Spleen (tissue), 11 donors: ENCODE measurements at regions not wholly inside any gene's neighbourhood (a gene's known extent, or its start where the extent isn't known, plus 50 kb on each side); places are given as distances from the start of the nearest gene placed in this dataset.

Experiments used
- DNase-seq: peaks from one replicate; pipeline ENCODE4 v3.0.0-alpha.2; 2020
- H3K27ac ChIP-seq, 8 donors: fragments of 200-600 bp; sonication (generic) in 7 of 8; 1 replicate in 4 of 8; 2 replicates in 4 of 8; pipeline versions ENCODE4 v1.5.0 to v1.8.0; 2016 to 2021; ENCODE audit warnings: inconsistent platforms in 4 of 8, mild to moderate bottlenecking in 4 of 8, moderate library complexity in 1 of 8
- H3K27me3 ChIP-seq, 7 donors: fragments of 200-600 bp; sonication (generic) in 6 of 7; replicated peaks in 1 of 7; 1 replicate in 4 of 7; 2 replicates in 3 of 7; pipeline versions ENCODE4 v1.5.0 to v1.8.0; 2016 to 2021; ENCODE audit warnings: inconsistent platforms in 3 of 7, mild to moderate bottlenecking in 1 of 7
- H3K36me3 ChIP-seq, 6 donors: fragments of 200-600 bp; sonication (generic) in 5 of 6; 1 replicate in 4 of 6; 2 replicates in 2 of 6; pipeline versions ENCODE4 v1.5.0 to v1.8.0; 2016 to 2021; ENCODE audit warnings: inconsistent platforms in 2 of 6
- H3K4me1 ChIP-seq, 6 donors: fragments of 200-600 bp; sonication (generic) in 5 of 6; 1 replicate in 3 of 6; 2 replicates in 3 of 6; pipeline versions ENCODE4 v1.5.0 to v1.8.0; 2016 to 2021; ENCODE audit warnings: inconsistent platforms in 3 of 6
- H3K4me3 ChIP-seq, 8 donors: fragments of 200-600 bp; sonication (generic) in 7 of 8; 1 replicate in 4 of 8; 2 replicates in 4 of 8; pipeline versions ENCODE4 v1.5.0 to v1.8.0; 2016 to 2021; ENCODE audit warnings: inconsistent platforms in 4 of 8, mild to moderate bottlenecking in 4 of 8, moderate library complexity in 2 of 8
- H3K9me3 ChIP-seq, 8 donors: fragments of 200-600 bp; sonication (generic) in 7 of 8; 1 replicate in 4 of 8; 2 replicates in 4 of 8; pipeline versions ENCODE4 v1.5.0 to v1.8.0; 2016 to 2021; ENCODE audit warnings: inconsistent platforms in 4 of 8
- POLR2A ChIP-seq, 3 donors: fragments of 450-650 bp; IDR thresholded peaks; one replicate each; pipeline ENCODE4 v1.5.1; 2017; ENCODE audit warnings: antibody characterized with exemption in 3 of 3, mild to moderate bottlenecking in 1 of 3
- POLR2AphosphoS5 ChIP-seq, 3 donors: sonication (generic); formaldehyde crosslinking; IDR thresholded peaks; one replicate each; pipeline ENCODE4 v1.5.1; 2017; ENCODE audit warnings: antibody characterized with exemption in 3 of 3
- WGBS, 5 donors: extraction: QIAGEN DNeasy Blood & Tissue Kit in 3 of 5; methylation state at CpG; one replicate each; pipeline versions ENCODE4 v1.1.5 to v1.1.7; 2013 to 2018; 5-methylcytosine and 5-hydroxymethylcytosine counted together
- intact Hi-C: fragments of 100-400 bp; cut with DNase I; formaldehyde crosslinking; loops from one replicate; pipeline ENCODE4 v1.15.0; 2023; ENCODE audit warnings: low total_unique reads
- TF ChIP-seq, protein P1 (sequence below), 11 experiments: fragments of 200-600 bp in 7 of 11; fragments of 450-650 bp in 4 of 11; sonication (generic) in 4 of 11; IDR thresholded peaks in 8 of 11; conservative IDR thresholded peaks in 3 of 11; 1 replicate in 7 of 11; 2 replicates in 4 of 11; pipeline versions ENCODE4 v1.4.0 to v1.8.0; 2016 to 2021; ENCODE audit warnings: antibody characterized with exemption in 11 of 11, inconsistent platforms in 4 of 11, mild to moderate bottlenecking in 1 of 11
- donor health status: healthy with polysubstance abuse.
- donor health status: DM: no; HTN: no; CAD: no; lungs with moderate emphysema.
- donor health status: DM: no; HTN: no; CAD: no.
- donor health status: Bipolar disorder and iron deficiency.
- donor health status: healthy.
- donor health status: DM: no; HTN: no; CAD: no.
- donor health status: DM: yes; HTN: yes; CAD: no.

DNA sequence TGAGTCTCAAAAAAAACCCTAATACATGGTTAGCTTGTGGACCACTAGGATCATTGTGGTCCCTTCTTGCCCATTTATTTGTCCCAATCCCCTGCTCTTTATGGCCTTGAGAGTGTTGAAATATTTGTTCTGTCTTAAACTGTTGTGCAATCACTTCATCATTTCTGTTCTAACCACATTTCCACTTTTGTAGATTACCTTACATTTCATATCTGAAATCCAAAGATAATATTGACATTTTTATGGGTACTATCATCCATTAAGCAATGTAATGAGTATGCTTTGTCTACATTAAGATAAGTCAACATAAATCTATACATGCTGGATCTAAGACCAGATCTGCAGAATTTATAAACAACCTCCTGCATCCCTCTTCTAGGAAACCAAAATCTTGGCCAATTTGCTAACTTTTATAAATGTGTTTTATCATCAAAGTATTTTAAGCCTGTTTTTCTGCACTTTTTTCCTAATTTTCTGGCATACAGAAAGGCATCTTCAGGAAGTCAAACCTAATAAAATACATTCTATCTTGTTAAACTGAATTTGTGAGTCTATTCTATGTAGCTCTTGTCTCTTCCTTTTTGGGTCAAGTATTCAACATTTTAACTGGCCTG is 359.4 kb upstream of the CELF2 start:
- peaks cover 0 to 4% (median 0%) of the 10 kb centered on the region in 7 donors for H3K27me3 ChIP-seq
- no peaks in the 10 kb centered on the region for H3K9me3 ChIP-seq
- TF ChIP-seq, protein P1, sequence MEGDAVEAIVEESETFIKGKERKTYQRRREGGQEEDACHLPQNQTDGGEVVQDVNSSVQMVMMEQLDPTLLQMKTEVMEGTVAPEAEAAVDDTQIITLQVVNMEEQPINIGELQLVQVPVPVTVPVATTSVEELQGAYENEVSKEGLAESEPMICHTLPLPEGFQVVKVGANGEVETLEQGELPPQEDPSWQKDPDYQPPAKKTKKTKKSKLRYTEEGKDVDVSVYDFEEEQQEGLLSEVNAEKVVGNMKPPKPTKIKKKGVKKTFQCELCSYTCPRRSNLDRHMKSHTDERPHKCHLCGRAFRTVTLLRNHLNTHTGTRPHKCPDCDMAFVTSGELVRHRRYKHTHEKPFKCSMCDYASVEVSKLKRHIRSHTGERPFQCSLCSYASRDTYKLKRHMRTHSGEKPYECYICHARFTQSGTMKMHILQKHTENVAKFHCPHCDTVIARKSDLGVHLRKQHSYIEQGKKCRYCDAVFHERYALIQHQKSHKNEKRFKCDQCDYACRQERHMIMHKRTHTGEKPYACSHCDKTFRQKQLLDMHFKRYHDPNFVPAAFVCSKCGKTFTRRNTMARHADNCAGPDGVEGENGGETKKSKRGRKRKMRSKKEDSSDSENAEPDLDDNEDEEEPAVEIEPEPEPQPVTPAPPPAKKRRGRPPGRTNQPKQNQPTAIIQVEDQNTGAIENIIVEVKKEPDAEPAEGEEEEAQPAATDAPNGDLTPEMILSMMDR (IDR thresholded peaks at IDR 0.05 in 8 of 11, conservative IDR thresholded peaks at IDR 0.05 in 3 of 11) = no peak
- no peak for TF ChIP-seq POLR2A (IDR thresholded peaks at IDR 0.05)
- TF ChIP-seq POLR2AphosphoS5 (IDR thresholded peaks at IDR 0.05) = no peak
- no peak overlapping the region for H3K4me3 ChIP-seq
- intact Hi-C loops = no loop called here
- no peak overlapping the region for H3K27ac ChIP-seq
- DNase-seq = no peak
- no peaks in the 10 kb centered on the region for H3K4me1 ChIP-seq
- no peaks in the 10 kb centered on the region for H3K36me3 ChIP-seq

DNA sequence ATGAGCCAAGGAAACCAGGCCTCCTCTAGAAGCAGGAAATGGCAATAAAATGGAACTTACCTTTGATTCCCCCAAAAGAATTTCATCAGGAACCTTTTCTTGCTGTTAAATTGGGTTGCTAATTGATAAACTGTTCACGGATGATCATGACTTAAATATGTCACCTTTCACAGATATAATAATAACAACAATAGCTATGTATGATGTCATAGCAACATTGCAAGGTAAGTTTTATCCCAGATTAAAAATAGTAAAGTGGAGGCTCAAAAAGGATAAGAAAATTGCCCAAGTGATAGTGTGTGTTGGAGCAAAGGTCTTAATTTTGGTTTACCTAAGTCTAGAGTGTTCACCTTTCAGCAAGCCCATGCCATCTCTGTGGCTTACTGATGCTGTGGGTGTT is 357.6 kb upstream of the CELF2 start:
- WGBS, 5 donors = 88 to 100% (median 95%) methylated on average over 1 of the region's 1 CpG
- intact Hi-C loops = no loop called here
- no peak overlapping the region for H3K4me3 ChIP-seq
- no peaks in the 10 kb centered on the region for H3K9me3 ChIP-seq
- no peak overlapping the region for H3K27ac ChIP-seq
- H3K27me3 ChIP-seq = peaks cover 0 to 4% (median 0%) of the 10 kb centered on the region in 7 donors
- no peak for DNase-seq
- H3K36me3 ChIP-seq = no peaks in the 10 kb centered on the region
- no peaks in the 10 kb centered on the region for H3K4me1 ChIP-seq
- TF ChIP-seq, protein P1 (IDR thresholded peaks at IDR 0.05 in 8 of 11, conservative IDR thresholded peaks at IDR 0.05 in 3 of 11) = no peak
- TF ChIP-seq POLR2A (IDR thresholded peaks at IDR 0.05) (no peak), POLR2AphosphoS5 (IDR thresholded peaks at IDR 0.05) (no peak)

DNA sequence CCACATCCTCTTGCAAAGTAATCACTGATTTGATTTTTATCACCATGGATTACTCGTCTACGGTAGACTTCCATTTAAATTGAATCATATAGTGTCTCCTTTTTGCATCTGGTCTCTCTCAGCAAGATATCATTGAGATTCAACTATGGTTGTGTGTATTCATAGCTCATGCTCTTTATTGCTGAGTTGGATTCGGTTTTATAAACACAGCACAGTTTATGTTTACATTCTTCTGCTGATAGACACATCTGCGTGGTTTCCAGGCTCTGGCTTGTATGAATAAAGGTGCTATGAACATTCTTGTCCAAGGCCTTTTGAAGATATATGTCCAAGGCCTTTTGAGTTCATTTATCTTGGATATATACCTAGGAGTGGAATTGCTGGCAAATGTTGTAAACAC is 356.5 kb upstream of the CELF2 start:
- Histone ChIP-seq H3K27ac (no peak overlapping the region), H3K27me3 (peaks cover 0 to 4% (median 0%) of the 10 kb centered on the region in 7 donors), H3K4me3 (no peak overlapping the region), H3K9me3 (no peaks in the 10 kb centered on the region), H3K36me3 (no peaks in the 10 kb centered on the region), H3K4me1 (no peaks in the 10 kb centered on the region)
- intact Hi-C loops = no loop called here
- 64 to 84% (median 76%) methylated on average over 4 of the region's 4 CpGs for WGBS, 5 donors
- DNase-seq = no peak
- TF ChIP-seq POLR2A (IDR thresholded peaks at IDR 0.05) (no peak), POLR2AphosphoS5 (IDR thresholded peaks at IDR 0.05) (no peak)
- TF ChIP-seq, protein P1 (IDR thresholded peaks at IDR 0.05 in 8 of 11, conservative IDR thresholded peaks at IDR 0.05 in 3 of 11) = no peak

DNA sequence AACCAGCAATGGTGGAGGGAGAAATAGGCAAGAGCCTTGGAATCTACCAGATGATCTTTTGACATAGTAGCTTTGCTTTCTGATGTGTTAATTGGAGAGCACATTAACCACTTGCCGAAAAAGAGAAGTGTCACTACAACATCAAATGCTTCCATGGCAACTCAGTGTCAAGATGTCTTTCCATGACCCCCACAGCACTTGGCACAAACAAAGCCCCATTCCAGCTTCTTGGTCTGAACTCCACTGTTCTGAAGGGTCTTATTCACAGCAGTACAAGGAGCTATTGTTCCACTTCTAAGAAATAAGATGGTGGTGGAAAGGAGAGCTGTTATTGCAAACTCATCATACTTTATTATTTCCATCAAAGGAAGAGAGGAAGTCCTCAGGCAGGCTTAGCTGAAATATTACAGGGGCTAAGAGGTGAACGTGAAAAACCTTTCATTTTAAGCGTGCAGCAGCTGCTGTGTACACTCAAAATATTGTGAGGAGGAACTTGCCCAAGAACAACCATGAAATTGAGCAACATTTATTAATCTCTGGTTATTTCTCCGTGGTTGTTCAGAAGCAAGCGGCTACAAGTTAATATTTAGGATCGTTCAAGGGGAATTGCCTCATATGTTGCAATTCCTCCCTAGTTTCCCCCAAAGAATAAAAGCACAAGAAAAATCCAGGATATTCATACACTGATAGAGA is 354.8 kb upstream of the CELF2 start:
- peak overlapping the region in 1 of 8 donors; percentile 14 for H3K27ac ChIP-seq
- H3K9me3 ChIP-seq = no peaks in the 10 kb centered on the region
- H3K4me1 ChIP-seq = no peaks in the 10 kb centered on the region
- intact Hi-C loops = no loop called here
- H3K4me3 ChIP-seq = no peak overlapping the region
- 24 to 44% (median 30%) methylated on average over 6 of the region's 6 CpGs for WGBS, 5 donors
- H3K27me3 ChIP-seq = peaks cover 0 to 4% (median 0%) of the 10 kb centered on the region in 7 donors
- no peaks in the 10 kb centered on the region for H3K36me3 ChIP-seq
- TF ChIP-seq POLR2AphosphoS5 (IDR thresholded peaks at IDR 0.05) (no peak), POLR2A (IDR thresholded peaks at IDR 0.05) (no peak)
- TF ChIP-seq, protein P1 (IDR thresholded peaks at IDR 0.05 in 8 of 11, conservative IDR thresholded peaks at IDR 0.05 in 3 of 11) = no peak
- DNase-seq = no peak
